Gastroesophageal sphincter (tissue), 4 donors: ENCODE measurements at regions not wholly inside any gene's neighbourhood (a gene's known extent, or its start where the extent isn't known, plus 50 kb on each side); places are given as distances from the start of the nearest gene placed in this dataset.
"Not testable (repeated sequence)": the region's sequence is repeated elsewhere in the genome, so short reads cannot be mapped to it uniquely, and the experiment has no call there.

Source experiments
- ATAC-seq: fragments of 150-250 bp; one replicate; pipeline ENCODE4 v1.9.1; 2016; ENCODE audit warnings: mild to moderate bottlenecking, moderate library complexity
- H3K27ac ChIP-seq, 4 donors: fragments of 200-600 bp; sonication (generic) in 3 of 4; 1 replicate in 3 of 4; 2 replicates in 1 of 4; pipeline ENCODE4 v1.5.1; 2016 to 2019
- H3K27me3 ChIP-seq: fragments of 200-600 bp; sonication (generic); one replicate; pipeline ENCODE4 v1.5.1; 2019
- H3K36me3 ChIP-seq, 2 donors: fragments of 200-600 bp; sonication (generic); one replicate each; pipeline ENCODE4 v1.5.1; 2019; ENCODE audit warnings: control low read depth in 1 of 2
- H3K4me1 ChIP-seq, 3 donors: fragments of 200-600 bp; sonication (generic); 1 replicate in 2 of 3; 2 replicates in 1 of 3; pipeline ENCODE4 v1.5.1; 2016 to 2019; ENCODE audit warnings: control low read depth in 2 of 3
- H3K4me3 ChIP-seq, 2 donors: fragments of 200-600 bp; sonication (generic); one replicate each; pipeline ENCODE4 v1.5.1; 2019; ENCODE audit warnings: mild to moderate bottlenecking in 1 of 2, moderate library complexity in 1 of 2
- H3K9me3 ChIP-seq, 3 donors: fragments of 200-600 bp; sonication (generic); one replicate each; pipeline ENCODE4 v1.5.1; 2017 to 2019; ENCODE audit warnings: control low read depth in 2 of 3
- CTCF ChIP-seq, 4 experiments: fragments of 200-600 bp in 2 of 4; fragments of 450-650 bp in 2 of 4; sonication (generic) in 1 of 4; IDR thresholded peaks; one replicate each; pipeline ENCODE4 v1.5.1; 2017 to 2019; ENCODE audit warnings: antibody characterized with exemption in 4 of 4, mild to moderate bottlenecking in 2 of 4, moderate library complexity in 2 of 4
- EP300 ChIP-seq: sonication (generic); formaldehyde crosslinking; IDR thresholded peaks from one replicate; pipeline ENCODE4 v1.6.1; 2017; ENCODE audit warnings: antibody characterized with exemption, mild to moderate bottlenecking
- POLR2A ChIP-seq, 2 donors: fragments of 450-650 bp; IDR thresholded peaks; one replicate each; pipeline ENCODE4 v1.6.1; 2017; ENCODE audit warnings: antibody characterized with exemption in 2 of 2, mild to moderate bottlenecking in 2 of 2, moderate library complexity in 1 of 2
- POLR2AphosphoS5 ChIP-seq: sonication (generic); formaldehyde crosslinking; IDR thresholded peaks from one replicate; pipeline ENCODE4 v1.6.1; 2017; ENCODE audit warnings: antibody characterized with exemption
- WGBS, 2 donors: methylation state at CpG; one replicate each; pipeline ENCODE4 v1.1.5; 2018; ENCODE audit warnings: low coverage in 1 of 2; 5-methylcytosine and 5-hydroxymethylcytosine counted together

GRCh38 chr9:129413537-129414376 is 207.1 kb downstream of the C9orf50 start:
- ATAC-seq = peak; percentile 91
- Histone ChIP-seq H3K9me3 (no peaks in the 10 kb centered on the region), H3K27me3 (no peaks in the 10 kb centered on the region), H3K36me3 (no peaks in the 10 kb centered on the region), H3K27ac (peak overlapping the region; percentile 95 to 98 (median 96)), H3K4me3 (peak overlapping the region; percentile 68 to 71), H3K4me1 (peaks cover 0 to 56% (median 17%) of the 10 kb centered on the region in 3 donors)
- TF ChIP-seq CTCF (IDR thresholded peaks at IDR 0.05) = peak in 2 of 4 experiments; percentile 4 to 30
- no peak for TF ChIP-seq EP300
- TF ChIP-seq POLR2AphosphoS5 = peak; percentile 84
- peak; percentile 72 to 90 for TF ChIP-seq POLR2A (IDR thresholded peaks at IDR 0.05)
- no CpG with 5 or more reads among the region's 84 CpGs for WGBS, 2 donors

GRCh38 chr9:129412814-129413536 is 207.9 kb downstream of the C9orf50 start:
- H3K27ac ChIP-seq = peak overlapping the region; percentile 95 to 98 (median 96)
- TF ChIP-seq CTCF (IDR thresholded peaks at IDR 0.05) (peak in 2 of 4 experiments; percentile 23 to 39), POLR2AphosphoS5 (peak; percentile 75), EP300 (no peak), POLR2A (IDR thresholded peaks at IDR 0.05) (peak; percentile 21 to 39)
- H3K4me3 ChIP-seq = peak overlapping the region; percentile 68 to 71
- WGBS, 2 donors = 7% methylated on average over 5 of the region's 49 CpGs; no CpG with 5 or more reads in 1 of the 2 donors
- no peaks in the 10 kb centered on the region for H3K27me3 ChIP-seq
- H3K9me3 ChIP-seq = no peaks in the 10 kb centered on the region
- H3K4me1 ChIP-seq = peaks cover 0 to 64% (median 20%) of the 10 kb centered on the region in 3 donors
- H3K36me3 ChIP-seq = no peaks in the 10 kb centered on the region
- peak; percentile 53 for ATAC-seq

- WGBS, 2 donors = 90 to 97% methylated on average over 6 of the region's 11 CpGs
- not testable (repeated sequence) for ATAC-seq
Measured at GRCh38 chr9:129412176-129412813, 208.6 kb downstream of the C9orf50 start.

GRCh38 chr9:129411501-129412175 is 209.3 kb downstream of the C9orf50 start:
- no peaks in the 10 kb centered on the region for H3K9me3 ChIP-seq
- peak overlapping the region in 3 of 4 donors; percentile 95 to 97 (median 95) for H3K27ac ChIP-seq
- H3K4me3 ChIP-seq = no peak overlapping the region
- H3K4me1 ChIP-seq = peaks cover 0 to 60% (median 20%) of the 10 kb centered on the region in 3 donors
- no peak for TF ChIP-seq POLR2AphosphoS5
- TF ChIP-seq POLR2A (IDR thresholded peaks at IDR 0.05) = no peak
- TF ChIP-seq EP300 = no peak
- TF ChIP-seq CTCF (IDR thresholded peaks at IDR 0.05) = no peak
- no peak for ATAC-seq
- no peaks in the 10 kb centered on the region for H3K27me3 ChIP-seq
- WGBS, 2 donors = 95 to 96% methylated on average over 5 to 12 of the region's 19 CpGs
- no peaks in the 10 kb centered on the region for H3K36me3 ChIP-seq

More at GRCh38 chr9:129412176-129412813, 208.6 kb downstream of the C9orf50 start:
- peak overlapping the region in 1 of 2 donors; percentile 68 for H3K4me3 ChIP-seq
- H3K9me3 ChIP-seq, H3K27me3 ChIP-seq, H3K36me3 ChIP-seq: not testable (repeated sequence)
- peak overlapping the region; percentile 95 to 98 (median 96) for H3K27ac ChIP-seq
- peaks cover 0 to 64% (median 20%) of the 10 kb centered on the region in 3 donors for H3K4me1 ChIP-seq
